Adrenal gland (tissue), 5 donors: ENCODE measurements at regions not wholly inside any gene's neighbourhood (a gene's known extent, or its start where the extent isn't known, plus 50 kb on each side); places are given as distances from the start of the nearest gene placed in this dataset.

Experiments used
- CTCF ChIP-seq, 6 experiments: fragments of 450-650 bp in 4 of 6; fragments of 200-600 bp in 2 of 6; sonication (generic) in 1 of 6; IDR thresholded peaks; 1 replicate in 5 of 6; 2 replicates in 1 of 6; pipeline versions ENCODE4 v1.5.1 to v1.8.0; 2016 to 2021; ENCODE audit warnings: antibody characterized with exemption in 6 of 6, mild to moderate bottlenecking in 2 of 6, moderate library complexity in 1 of 6
- POLR2A ChIP-seq, 2 donors: fragments of 450-650 bp; IDR thresholded peaks; one replicate each; pipeline ENCODE4 v1.6.1; 2017; ENCODE audit warnings: antibody characterized with exemption in 2 of 2, mild to moderate bottlenecking in 2 of 2, moderate library complexity in 1 of 2
- donor health status: DM: no; HTN: no; CAD: no.

DNA sequence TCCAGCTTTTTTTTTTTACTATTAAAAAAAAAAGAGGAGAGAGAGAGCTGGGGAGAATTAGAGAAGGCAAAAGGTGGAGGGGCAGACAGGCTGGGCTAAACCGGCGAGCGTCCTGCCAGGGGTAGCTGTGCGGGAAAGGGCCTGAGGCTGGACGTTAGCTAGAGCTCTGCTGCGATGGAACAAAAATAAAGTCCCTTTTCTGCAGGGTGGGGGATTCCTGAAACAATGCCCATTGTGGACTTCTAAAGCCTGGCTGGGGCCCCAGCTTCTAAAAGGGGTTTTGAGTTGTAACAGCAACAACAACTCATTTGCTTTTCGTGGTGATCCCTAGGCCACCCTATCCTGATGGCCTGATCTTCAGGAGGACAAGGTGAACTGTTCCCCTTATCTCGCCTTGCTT, 311.7 kb downstream of the FBXW7 start:
- TF ChIP-seq POLR2A (IDR thresholded peaks at IDR 0.05) (no peak), CTCF (IDR thresholded peaks at IDR 0.05) (no peak)
